ENCODE measurements at regions not wholly inside any gene's neighbourhood (a gene's known extent, or its start where the extent isn't known, plus 50 kb on each side); places are given as distances from the start of the nearest gene placed in this dataset.

- DNase-seq (ENCODE audit: low read depth in 2 of 2): no peak
These were observed 86.9 kb upstream of the PRR5 start for GRCh38 chr22:44615146-44615545.

GRCh38 chr22:44613196-44613595, 88.8 kb upstream of the PRR5 start:
- DNase-seq (ENCODE audit: low read depth in 2 of 2): no peak

- DNase-seq (ENCODE audit: low read depth in 2 of 2): no peak
These were observed 90.0 kb upstream of the PRR5 start for GRCh38 chr22:44611880-44612496.

- no peak for DNase-seq (ENCODE audit: low read depth in 2 of 2)
These were observed 91.9 kb upstream of the PRR5 start for GRCh38 chr22:44610071-44610470.

GRCh38 chr22:44609400-44609988, 92.5 kb upstream of the PRR5 start:
- no peak for DNase-seq (ENCODE audit: low read depth in 2 of 2)

GRCh38 chr22:44608597-44609399, 93.2 kb upstream of the PRR5 start:
- DNase-seq (ENCODE audit: low read depth in 2 of 2): no peak

GRCh38 chr22:44606126-44606525, 95.9 kb upstream of the PRR5 start:
- DNase-seq (ENCODE audit: low read depth in 2 of 2): no peak

GRCh38 chr22:44605486-44605885, 96.5 kb upstream of the PRR5 start:
- DNase-seq (ENCODE audit: low read depth in 2 of 2): no peak

- no peak for DNase-seq (ENCODE audit: low read depth in 2 of 2)
These were observed 97.0 kb upstream of the PRR5 start for GRCh38 chr22:44604991-44605390.

GRCh38 chr22:44604455-44604854, 97.5 kb upstream of the PRR5 start:
- no peak for DNase-seq (ENCODE audit: low read depth in 2 of 2)

- no peak for DNase-seq (ENCODE audit: low read depth in 2 of 2)
These were observed 98.2 kb upstream of the PRR5 start for GRCh38 chr22:44603767-44604166.

- DNase-seq (ENCODE audit: low read depth in 2 of 2): no peak
These were observed 100.3 kb upstream of the PRR5 start for GRCh38 chr22:44601725-44602124.

- no peak for DNase-seq (ENCODE audit: low read depth in 2 of 2)
These were observed 100.8 kb upstream of the PRR5 start for GRCh38 chr22:44601189-44601588.

- no peak for DNase-seq (ENCODE audit: low read depth in 2 of 2)
These were observed 101.7 kb upstream of the PRR5 start for GRCh38 chr22:44600207-44600785.

- DNase-seq (ENCODE audit: low read depth in 2 of 2): no peak
These were observed 101.6 kb upstream of the RTL6 start for GRCh38 chr22:44599500-44600140.

GRCh38 chr22:44599084-44599483, 101.1 kb upstream of the RTL6 start:
- no peak for DNase-seq (ENCODE audit: low read depth in 2 of 2)

- no peak for DNase-seq (ENCODE audit: low read depth in 2 of 2)
These were observed 99.6 kb upstream of the RTL6 start for GRCh38 chr22:44597616-44598015.

- DNase-seq (ENCODE audit: low read depth in 2 of 2): no peak
These were observed 98.5 kb upstream of the RTL6 start for GRCh38 chr22:44596396-44597125.

GRCh38 chr22:44595841-44596341, 97.9 kb upstream of the RTL6 start:
- peak; percentile 17 to 20 for DNase-seq (ENCODE audit: low read depth in 2 of 2)

- no peak for DNase-seq (ENCODE audit: low read depth in 2 of 2)
These were observed 96.9 kb upstream of the RTL6 start for GRCh38 chr22:44594951-44595350.

GRCh38 chr22:44592824-44593148, 94.8 kb upstream of the RTL6 start:
- DNase-seq (ENCODE audit: low read depth in 2 of 2): no peak
